HG03439 (cell line): ENCODE measurements at regions not wholly inside any gene's neighbourhood (a gene's known extent, or its start where the extent isn't known, plus 50 kb on each side); places are given as distances from the start of the nearest gene placed in this dataset.

Experiments
- ATAC-seq: cut with Tn5 transposase; IDR thresholded peaks from one replicate; pipeline ENCODE4 v1.9.1; 2021; ENCODE audit warnings: mild to moderate bottlenecking, moderate library complexity; ENCODE audit not compliant: unreplicated experiment

- no peak for ATAC-seq
Observed at GRCh38 chr19:28024920-28025319, 1188.0 kb downstream of the UQCRFS1 start.

GRCh38 chr19:28023064-28023463 lies 1189.9 kb downstream of the UQCRFS1 start:
- ATAC-seq, result no peak

GRCh38 chr19:28022506-28022905 lies 1190.4 kb downstream of the UQCRFS1 start:
- no peak for ATAC-seq

- no peak for ATAC-seq
Observed at GRCh38 chr19:28021259-28022185, 1191.4 kb downstream of the UQCRFS1 start.

GRCh38 chr19:28020619-28021258 lies 1192.2 kb downstream of the UQCRFS1 start:
- ATAC-seq, result no peak

GRCh38 chr19:28019901-28020300 lies 1193.0 kb downstream of the UQCRFS1 start:
- ATAC-seq, result no peak

GRCh38 chr19:28019371-28019770 lies 1193.6 kb downstream of the UQCRFS1 start:
- no peak for ATAC-seq

GRCh38 chr19:28018499-28018898 lies 1194.5 kb downstream of the UQCRFS1 start:
- ATAC-seq, result no peak

GRCh38 chr19:28014615-28015405 lies 1198.1 kb downstream of the UQCRFS1 start:
- ATAC-seq, result no peak

GRCh38 chr19:28012361-28012760 lies 1200.6 kb downstream of the UQCRFS1 start:
- ATAC-seq, result no peak

GRCh38 chr19:28010656-28011055 lies 1202.3 kb downstream of the UQCRFS1 start:
- no peak for ATAC-seq

GRCh38 chr19:28009696-28010095 lies 1203.3 kb downstream of the UQCRFS1 start:
- no peak for ATAC-seq

- ATAC-seq, result no peak
Observed at GRCh38 chr19:28008695-28009094, 1204.3 kb downstream of the UQCRFS1 start.

- ATAC-seq, result no peak
Observed at GRCh38 chr19:28003543-28003942, 1209.4 kb downstream of the UQCRFS1 start.

GRCh38 chr19:27997069-27997468 lies 1215.9 kb downstream of the UQCRFS1 start:
- no peak for ATAC-seq

- no peak for ATAC-seq
Observed at GRCh38 chr19:27993619-27994570, 1219.1 kb downstream of the UQCRFS1 start.

GRCh38 chr19:27986299-27986698 lies 1226.7 kb downstream of the UQCRFS1 start:
- ATAC-seq, result no peak

GRCh38 chr19:27975419-27976005 lies 1237.4 kb downstream of the UQCRFS1 start:
- no peak for ATAC-seq

- no peak for ATAC-seq
Observed at GRCh38 chr19:27974082-27974513, 1238.9 kb downstream of the UQCRFS1 start.
